IMR-90 (cell line): ENCODE measurements at regions not wholly inside any gene's neighbourhood (a gene's known extent, or its start where the extent isn't known, plus 50 kb on each side); places are given as distances from the start of the nearest gene placed in this dataset.

Source experiments
- ATAC-seq: fragments of 200-7000 bp; cut with Tn5 transposase; 2 replicates; pipeline ENCODE4 v1.9.1; 2020; ENCODE audit warnings: low read depth, mild to moderate bottlenecking, moderate library complexity
- BruUV-seq: library from RNA; stranded (reverse); fragments of 400-500 nt; replicated peaks from 2 replicates; lab custom pipeline; 2021; lab: Mats Ljungman, UMichigan
- CTCF ChIA-PET: fragments of 300-600 bp; formaldehyde crosslinking; extraction: SDS; loops from one replicate; lab custom pipeline; 2021; ENCODE audit warnings: antibody characterized with exemption; lab: Yijun Ruan, JAX
- POLR2A ChIA-PET: fragments of 300-600 bp; sonication (Branson Sonifier 250); formaldehyde crosslinking; loops from one replicate; lab custom pipeline; 2022; ENCODE audit warnings: antibody characterized with exemption; ENCODE audit not compliant: unreplicated experiment; lab: Charles Lee
- DNase-seq: peaks from one replicate; pipeline ENCODE4 v3.0.0; 2013
- H2AFZ ChIP-seq: replicated peaks from 2 replicates; pipeline ENCODE3; 2013; ENCODE audit warnings: low read length, mild to moderate bottlenecking; ENCODE audit not compliant: poor library complexity
- H2AK5ac ChIP-seq: 2 replicates; pipeline ENCODE4 v1.6.1; 2013; ENCODE audit warnings: low read depth, low read length, inconsistent platforms
- H2AK9ac ChIP-seq: replicated peaks from 2 replicates; pipeline ENCODE3; 2013; ENCODE audit warnings: mild to moderate bottlenecking, low read depth, low read length, moderate library complexity; ENCODE audit not compliant: poor library complexity
- H2BK120ac ChIP-seq: 2 replicates; pipeline ENCODE4 v1.6.1; 2013; ENCODE audit warnings: low read depth, low read length, inconsistent platforms
- H2BK15ac ChIP-seq: 3 replicates; pipeline ENCODE4 v1.6.1; 2013; ENCODE audit warnings: low read depth, low read length, inconsistent platforms
- H2BK20ac ChIP-seq: 2 replicates; pipeline ENCODE4 v1.6.1; 2013; ENCODE audit warnings: low read depth, mild to moderate bottlenecking, inconsistent platforms, low read length, moderate library complexity
- H2BK5ac ChIP-seq: 2 replicates; pipeline ENCODE4 v1.6.1; 2013; ENCODE audit warnings: mild to moderate bottlenecking, low read depth, low read length, inconsistent platforms; ENCODE audit not compliant: poor library complexity, severe bottlenecking
- H3K14ac ChIP-seq: replicated peaks from 2 replicates; pipeline ENCODE4 v1.6.1; 2013; ENCODE audit warnings: low read depth, low read length, inconsistent platforms
- H3K18ac ChIP-seq: 2 replicates; pipeline ENCODE4 v1.6.1; 2013; ENCODE audit warnings: low read depth, low read length, control low read depth
- H3K23ac ChIP-seq: 2 replicates; pipeline ENCODE4 v1.6.1; 2013; ENCODE audit warnings: low read depth, low read length, inconsistent platforms
- H3K27ac ChIP-seq: 2 replicates; pipeline ENCODE4 v1.5.1; 2013; ENCODE audit warnings: mild to moderate bottlenecking, control low read depth, low read length; ENCODE audit not compliant: insufficient read depth
- H3K27me3 ChIP-seq: 2 replicates; pipeline ENCODE4 v1.6.1; 2013; ENCODE audit warnings: low read length; ENCODE audit not compliant: control insufficient read depth, insufficient read depth
- H3K36me3 ChIP-seq: 2 replicates; pipeline ENCODE4 v1.6.1; 2013; ENCODE audit warnings: low read length, mixed read lengths; ENCODE audit not compliant: control insufficient read depth, insufficient read depth
- H3K4ac ChIP-seq: 2 replicates; pipeline ENCODE4 v1.6.1; 2013; ENCODE audit warnings: low read depth, low read length, inconsistent platforms
- H3K4me1 ChIP-seq: 2 replicates; pipeline ENCODE4 v1.6.1; 2013; ENCODE audit warnings: low read length, mixed read lengths; ENCODE audit not compliant: control insufficient read depth, insufficient read depth
- H3K4me2 ChIP-seq: 2 replicates; pipeline ENCODE4 v1.6.1; 2013; ENCODE audit warnings: low read depth, mild to moderate bottlenecking, control low read depth, low read length, moderate library complexity
- H3K4me3 ChIP-seq: 2 replicates; pipeline ENCODE4 v1.5.1; 2013; ENCODE audit warnings: low read depth, mild to moderate bottlenecking, control low read depth, low read length, moderate library complexity; ENCODE audit not compliant: insufficient read depth
- H3K56ac ChIP-seq: 2 replicates; pipeline ENCODE4 v1.6.1; 2013; ENCODE audit warnings: low read length, inconsistent platforms; ENCODE audit not compliant: insufficient read depth; ENCODE audit errors: extremely low read depth
- H3K79me1 ChIP-seq, 2 experiments: 2 replicates each; pipeline ENCODE4 v1.6.1; 2013; ENCODE audit warnings: low read length in 2 of 2, inconsistent platforms in 1 of 2, low read depth in 1 of 2
- H3K9ac ChIP-seq: 2 replicates; pipeline ENCODE4 v1.6.1; 2013; ENCODE audit warnings: low read depth, low read length, control low read depth
- H3K9me1 ChIP-seq: 2 replicates; pipeline ENCODE4 v1.6.1; 2013; ENCODE audit warnings: low read length, inconsistent platforms; ENCODE audit not compliant: insufficient read depth
- H3K9me3 ChIP-seq: 2 replicates; pipeline ENCODE4 v1.6.1; 2013; ENCODE audit warnings: low read length; ENCODE audit not compliant: control insufficient read depth, insufficient read depth
- H4K20me1 ChIP-seq: 2 replicates; pipeline ENCODE4 v1.6.1; 2013; ENCODE audit warnings: low read length, inconsistent platforms; ENCODE audit not compliant: insufficient read depth
- H4K5ac ChIP-seq: 2 replicates; pipeline ENCODE4 v1.6.1; 2013; ENCODE audit warnings: mild to moderate bottlenecking, low read depth, low read length, control low read depth
- H4K8ac ChIP-seq, 2 experiments: 2 replicates each; pipeline ENCODE4 v1.6.1; 2013; ENCODE audit warnings: low read depth in 2 of 2, low read length in 2 of 2, control low read depth in 1 of 2, inconsistent platforms in 1 of 2
- H4K91ac ChIP-seq: 2 replicates; pipeline ENCODE4 v1.6.1; 2013; ENCODE audit warnings: low read depth, low read length, inconsistent platforms; ENCODE audit not compliant: insufficient read depth
- CHD1 ChIP-seq: IDR thresholded peaks from 2 replicates; pipeline ENCODE4 v1.6.1; 2012; ENCODE audit warnings: low read depth, low read length, improper control_type of control experiment
- CTCF ChIP-seq: conservative IDR thresholded peaks from 2 replicates; pipeline ENCODE4 v1.5.1; 2012; ENCODE audit warnings: mild to moderate bottlenecking, low read depth, low read length, improper control_type of control experiment
- MAFK ChIP-seq: IDR thresholded peaks from 2 replicates; pipeline ENCODE4 v1.6.1; 2012; ENCODE audit warnings: low read depth, low read length, improper control_type of control experiment
- MXI1 ChIP-seq: IDR thresholded peaks from 2 replicates; pipeline ENCODE4 v1.6.1; 2012; ENCODE audit warnings: low read depth, mild to moderate bottlenecking, low read length, moderate library complexity, borderline replicate concordance
- NFE2L2 ChIP-seq: fragments of 150-350 bp; IDR thresholded peaks from 2 replicates; pipeline ENCODE4 v1.6.1; 2016; ENCODE audit warnings: low read depth, mild to moderate bottlenecking, low read length
- POLR2A ChIP-seq: IDR thresholded peaks from 2 replicates; pipeline ENCODE4 v1.6.1; 2012; ENCODE audit warnings: mild to moderate bottlenecking, low read depth, low read length
- RAD21 ChIP-seq: IDR thresholded peaks from 2 replicates; pipeline ENCODE4 v1.6.1; 2012; ENCODE audit warnings: low read length, improper control_type of control experiment
- RFX5 ChIP-seq: IDR thresholded peaks from 2 replicates; pipeline ENCODE4 v1.8.0; 2012; ENCODE audit warnings: low read depth, mild to moderate bottlenecking, low read length, moderate library complexity
- WGBS, 2 experiments: methylation state at CpG; one replicate each; pipeline versions ENCODE4 v1.1.5 to v1.1.7; 2013; ENCODE audit warnings: missing lambda C conversion rate in 2 of 2; ENCODE audit not compliant: insufficient read length in 1 of 2; ENCODE audit errors: extremely low coverage in 2 of 2; 5-methylcytosine and 5-hydroxymethylcytosine counted together
- dilution Hi-C: fragments of 300-500 bp; cut with HindIII; formaldehyde crosslinking; loops from one replicate; pipeline ENCODE4 v1.14.3; 2018; ENCODE audit warnings: low sequenced_read_pairs; ENCODE audit not compliant: unreplicated experiment
- in situ Hi-C: fragments of 300-500 bp; cut with MboI; formaldehyde crosslinking; loops from 3 replicates; pipeline ENCODE4 v1.14.3; 2019; ENCODE audit warnings: low sequenced_read_pairs, inconsistent platforms, mixed read lengths
- intact Hi-C: fragments of 100-400 bp; cut with micrococcal nuclease; formaldehyde crosslinking; loops from 2 replicates; pipeline ENCODE4 v1.10.0; 2022

- Histone ChIP-seq H3K79me1 (no peaks in the 10 kb centered on the region), H2BK120ac (no peak overlapping the region), H2AFZ (no peak overlapping the region), H4K20me1 (no peaks in the 10 kb centered on the region), H4K91ac (no peak overlapping the region), H3K18ac (no peak overlapping the region), H3K14ac (no peak overlapping the region), H3K4me3 (no peak overlapping the region), H3K27ac (no peak overlapping the region), H3K4me2 (no peak overlapping the region), H4K8ac (no peak overlapping the region), H2BK5ac (no peak overlapping the region), H2AK9ac (no peak overlapping the region), H3K4me1 (no peaks in the 10 kb centered on the region), H3K9me1 (no peaks in the 10 kb centered on the region), H3K9ac (no peak overlapping the region), H3K27me3 (no peaks in the 10 kb centered on the region), H2BK15ac (no peak overlapping the region), H4K5ac (no peak overlapping the region), H3K36me3 (no peaks in the 10 kb centered on the region), H2AK5ac (no peak overlapping the region), H3K23ac (no peak overlapping the region), H3K4ac (no peak overlapping the region), H3K9me3 (peaks cover 16% of the 10 kb centered on the region), H2BK20ac (no peak overlapping the region), H3K56ac (no peak overlapping the region)
- no peak for ATAC-seq
- dilution Hi-C loops (no loop called here), in situ Hi-C loops (no loop called here), intact Hi-C loops (no loop called here)
- BruUV-seq: no TSS peak
- DNase-seq: no peak
- WGBS, 2 experiments: no CpG with 5 or more reads among the region's 2 CpGs
- ChIA-PET CTCF (no interaction called here), POLR2A (no interaction called here)
- TF ChIP-seq NFE2L2 (no peak), CHD1 (no peak), RFX5 (no peak), RAD21 (no peak), MXI1 (no peak), MAFK (no peak), POLR2A (no peak), CTCF (no peak)
These were observed 386.2 kb downstream of the AACS start for GRCh38 chr12:125451408-125451807.
